ENCODE measurements at regions not wholly inside any gene's neighbourhood (a gene's known extent, or its start where the extent isn't known, plus 50 kb on each side); places are given as distances from the start of the nearest gene placed in this dataset.
"Not testable (repeated sequence)": the region's sequence is repeated elsewhere in the genome, so short reads cannot be mapped to it uniquely, and the experiment has no call there.

DNA sequence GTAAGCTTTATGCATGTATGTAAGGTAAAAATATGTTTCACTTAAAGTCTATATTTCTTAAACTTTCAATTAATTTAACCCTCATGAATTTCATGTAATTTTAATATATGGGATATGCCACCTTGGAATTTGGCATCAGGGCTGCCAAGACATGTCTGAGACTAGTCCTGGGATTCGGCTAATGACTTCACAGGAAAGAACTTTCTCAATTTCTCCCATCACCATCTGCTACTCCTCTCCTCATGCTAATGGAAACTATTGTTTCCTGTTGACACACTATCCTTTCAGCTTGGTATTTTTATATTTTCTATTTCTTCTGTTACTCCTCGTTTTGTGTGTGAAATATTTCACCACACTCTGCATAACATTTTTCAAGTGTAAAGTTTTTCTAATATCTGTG lies 205.9 kb downstream of the ARL4A start:
- no peak for DNase-seq

DNA sequence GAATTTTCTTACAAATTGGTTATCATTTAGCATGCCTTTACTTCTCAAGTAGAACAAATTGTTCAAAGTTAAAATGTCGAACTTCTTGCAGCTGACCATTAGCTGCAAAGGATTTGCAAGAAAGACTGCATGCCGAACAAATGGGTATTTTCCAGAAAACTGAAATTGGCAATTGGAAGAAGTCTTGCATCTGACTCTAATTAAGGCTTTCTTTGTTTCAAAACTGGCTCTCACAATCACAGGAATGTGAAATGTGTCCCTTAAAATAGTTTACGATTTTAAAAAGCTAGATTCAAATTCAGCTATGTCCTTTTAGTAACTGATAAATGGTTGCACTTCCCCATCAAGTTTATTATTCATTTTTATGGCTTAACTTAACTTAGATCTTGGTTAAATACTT lies 207.9 kb downstream of the ARL4A start:
- DNase-seq = no peak

DNA sequence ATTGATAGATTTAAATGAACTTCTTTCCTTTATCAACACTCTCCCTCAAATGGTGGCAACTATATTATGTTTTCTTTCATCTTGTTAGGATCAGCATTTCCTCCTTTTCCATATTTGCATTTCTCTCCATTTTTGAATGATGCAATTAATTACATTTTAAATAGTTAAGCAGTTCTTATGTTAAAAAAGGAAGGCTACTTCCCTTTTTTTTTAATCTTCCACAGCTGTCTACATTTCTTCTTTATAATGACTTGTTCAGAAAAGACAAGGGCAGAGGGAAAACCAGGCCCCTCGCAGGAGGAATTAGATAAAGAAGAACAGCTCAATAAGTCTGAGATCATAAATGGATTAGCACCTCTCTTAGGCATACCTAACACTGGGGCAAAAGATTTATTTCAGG lies 208.9 kb downstream of the ARL4A start:
- no peak for DNase-seq

DNA sequence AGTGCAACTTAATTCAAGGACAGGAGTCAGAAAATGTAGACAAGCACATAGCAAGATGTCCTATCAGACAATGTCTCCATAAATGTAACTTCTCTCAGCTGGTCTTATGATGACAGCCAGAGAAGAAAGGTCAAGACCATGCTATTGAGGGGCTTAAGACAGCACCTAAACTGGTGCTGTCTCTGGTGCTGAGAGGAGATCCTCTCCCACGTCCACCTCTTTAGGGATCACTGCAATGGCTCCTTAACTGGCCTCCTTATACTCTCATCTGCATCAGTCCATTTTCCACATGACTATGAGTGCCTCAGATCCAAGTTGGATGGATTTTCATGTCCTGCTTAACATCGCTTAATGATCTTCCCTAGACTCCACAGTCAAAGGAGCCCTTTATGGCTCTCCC lies 210.6 kb downstream of the ARL4A start:
- DNase-seq = no peak

DNA sequence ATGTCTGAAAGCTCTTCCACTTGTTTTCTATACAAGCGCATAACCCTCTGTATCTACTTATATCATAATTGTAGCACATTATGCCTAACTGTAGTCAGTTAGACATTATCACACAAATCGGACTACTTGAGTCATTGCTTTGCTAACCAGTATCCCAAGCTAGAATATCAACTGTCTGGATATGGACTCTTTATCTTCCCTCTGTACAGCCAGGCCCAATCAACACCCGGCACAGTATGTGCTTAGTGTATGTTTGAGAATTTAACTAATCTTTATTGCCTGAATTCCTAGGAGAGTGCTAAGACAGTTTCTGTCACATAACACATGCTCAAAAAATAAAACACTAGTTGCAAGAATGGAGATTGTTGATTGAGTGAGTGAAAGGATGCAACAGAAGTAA lies 211.2 kb downstream of the ARL4A start:
- no peak for DNase-seq

DNA sequence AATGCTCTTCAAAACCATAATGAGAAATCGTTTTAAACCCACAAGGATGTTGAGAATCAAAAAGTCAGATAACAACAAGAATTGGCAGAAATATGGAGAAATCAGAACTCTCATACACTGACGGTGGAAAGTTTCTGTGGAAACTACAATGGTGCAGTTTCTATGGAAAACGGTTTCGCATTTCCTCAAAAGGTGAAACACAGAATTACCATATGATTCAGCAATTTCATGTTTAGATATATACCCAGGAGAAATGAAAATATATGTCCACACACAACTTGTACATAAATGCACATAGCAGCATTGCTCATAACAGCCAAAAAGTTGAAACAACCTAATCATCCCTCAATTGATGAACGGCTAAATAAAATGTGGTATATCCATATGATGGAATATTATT lies 218.2 kb downstream of the ARL4A start:
- DNase-seq = no peak

DNA sequence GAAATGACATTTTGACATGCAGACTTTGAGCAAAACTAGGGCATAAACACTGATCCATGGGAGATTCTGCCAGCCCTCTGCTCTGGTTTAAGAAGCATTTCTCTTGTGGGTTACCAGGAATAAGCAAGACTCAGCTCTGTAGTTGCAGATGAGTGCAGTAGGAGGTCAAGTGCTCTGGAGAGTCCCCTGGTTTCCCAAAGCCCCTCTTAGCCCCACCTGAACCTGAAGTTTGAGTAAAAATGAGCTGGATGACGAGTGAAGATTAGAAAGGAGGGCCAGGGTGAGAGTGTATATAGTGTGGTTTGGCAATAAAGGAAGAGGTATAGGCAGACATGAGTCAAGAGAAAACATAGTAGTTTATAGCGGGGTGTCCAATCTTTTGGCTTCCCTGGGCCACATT lies 220.3 kb downstream of the ARL4A start:
- DNase-seq = no peak

DNA sequence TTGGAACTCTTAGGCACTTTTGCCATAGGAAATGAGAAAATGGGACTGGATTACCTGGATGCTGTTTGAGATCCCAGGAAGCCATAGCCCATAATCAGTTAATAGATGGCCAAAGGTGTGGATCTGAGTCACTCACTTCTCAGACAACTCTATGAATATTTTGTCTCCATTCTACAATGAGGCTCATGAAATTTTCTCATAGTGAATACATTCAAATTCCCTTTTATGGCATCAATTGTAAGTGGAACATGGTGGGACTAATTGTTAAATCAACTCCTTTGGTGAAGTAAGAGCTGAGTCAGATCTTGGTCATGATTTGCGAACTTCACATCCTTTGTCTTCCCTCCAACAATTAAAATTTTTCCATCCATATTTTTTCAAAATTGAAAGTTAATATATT lies 222.1 kb downstream of the ARL4A start:
- DNase-seq = no peak

DNA sequence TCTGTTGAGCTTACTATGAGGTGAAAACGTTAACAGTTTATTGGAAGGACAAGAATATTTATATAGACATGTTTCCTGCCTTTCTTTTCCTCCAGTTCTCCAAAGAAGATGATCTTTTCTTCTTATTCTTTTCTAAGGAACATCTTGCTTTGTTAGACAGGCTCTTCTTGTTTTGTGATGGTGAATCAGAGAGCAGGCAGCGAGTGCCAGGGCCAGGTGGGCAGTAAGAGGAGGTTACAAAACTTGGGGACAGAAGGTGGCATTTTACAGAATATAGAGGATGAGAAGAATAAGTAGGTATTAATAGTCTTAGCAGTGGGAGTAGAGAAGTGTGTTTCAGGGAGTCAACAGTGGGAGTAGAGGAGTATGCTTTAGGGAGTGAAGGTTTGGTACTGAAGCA lies 223.6 kb downstream of the ARL4A start:
- DNase-seq = no peak

DNA sequence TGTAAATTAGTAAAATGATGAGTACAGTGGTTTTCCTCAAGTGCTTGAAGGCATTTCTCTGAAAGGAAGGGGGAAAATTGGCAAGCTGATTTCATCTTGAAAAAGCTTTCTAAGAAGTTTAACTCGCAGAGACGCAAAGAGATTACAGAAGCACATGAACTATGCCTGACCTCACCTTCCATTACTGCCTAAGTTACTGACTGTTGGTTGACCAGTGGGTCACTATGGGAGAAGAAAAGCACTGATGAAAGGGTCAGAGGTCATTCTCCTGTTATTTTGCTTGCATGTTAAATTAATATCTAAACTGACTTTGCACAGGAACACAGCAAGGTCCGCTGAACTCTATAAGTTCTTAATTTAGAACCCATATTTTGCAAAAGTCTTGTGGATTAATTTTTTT lies 225.6 kb downstream of the ARL4A start:
- no peak for DNase-seq

DNA sequence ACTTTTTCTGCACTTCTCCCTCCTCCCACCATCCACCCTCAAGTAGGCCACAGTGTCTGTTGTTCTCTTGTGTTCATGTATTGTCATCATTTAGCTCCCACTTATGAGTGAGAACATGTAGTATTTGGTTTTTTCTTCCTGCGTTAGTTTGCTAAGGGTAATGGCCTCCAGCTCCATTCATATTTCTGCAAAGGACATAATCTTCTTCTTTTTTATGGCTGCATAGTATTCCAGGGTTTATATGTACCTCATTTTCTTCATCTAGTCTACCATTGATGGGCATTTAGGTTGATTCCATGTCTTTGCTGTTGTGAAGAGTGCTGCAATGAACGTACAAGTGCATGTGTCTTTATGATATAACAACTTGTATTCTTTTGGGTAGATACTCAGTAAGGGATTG lies 230.4 kb downstream of the ARL4A start:
- DNase-seq = no peak

DNA sequence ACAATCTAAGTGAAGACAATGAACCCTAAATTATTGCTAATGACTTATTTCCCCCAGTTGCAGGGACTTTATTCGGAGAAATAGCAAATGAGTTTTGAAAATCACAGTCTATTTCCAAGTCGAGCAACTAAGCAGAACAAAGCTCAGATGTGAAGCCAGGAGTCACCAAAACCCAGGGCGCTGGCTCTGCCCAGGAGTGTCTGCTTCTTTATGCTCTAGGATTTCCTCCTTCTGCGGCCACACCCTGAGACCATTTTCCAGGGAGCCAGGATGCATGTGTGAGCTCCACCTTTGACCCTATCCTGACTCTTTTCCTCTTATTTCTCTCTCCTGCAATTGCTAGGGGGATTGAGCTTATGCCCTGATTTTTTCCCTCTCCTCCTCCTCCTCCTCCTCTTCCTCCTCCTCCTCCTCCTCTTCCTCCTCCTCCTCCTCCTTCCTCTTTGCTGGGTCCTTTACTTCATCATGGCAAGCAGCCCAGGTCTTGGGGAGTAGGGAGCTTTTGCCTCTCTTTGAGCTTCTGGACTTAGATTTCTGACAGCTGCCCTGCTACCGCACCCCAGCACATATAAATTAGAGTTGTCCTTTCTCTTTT lies 234.4 kb downstream of the ARL4A start:
- DNase-seq = no peak

DNA sequence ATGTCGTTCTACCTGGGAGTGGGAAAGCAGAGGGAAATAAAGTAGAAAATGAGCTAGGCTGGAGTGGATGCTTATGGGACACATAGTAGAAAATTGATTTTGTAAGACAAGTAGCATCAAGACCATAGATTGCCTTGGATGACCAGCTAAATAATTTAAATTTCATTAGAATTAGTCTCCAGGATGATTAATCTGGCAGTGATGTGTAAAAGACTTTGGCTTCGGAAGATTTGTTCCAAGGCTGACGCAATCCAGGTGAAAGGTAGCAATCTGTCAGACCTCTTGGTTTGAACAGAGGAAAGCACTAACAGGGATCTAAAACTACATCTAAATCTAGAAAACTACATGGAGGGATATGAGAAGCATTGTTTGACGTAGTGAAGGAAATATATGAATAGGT lies 236.5 kb downstream of the ARL4A start:
- no peak for DNase-seq

DNA sequence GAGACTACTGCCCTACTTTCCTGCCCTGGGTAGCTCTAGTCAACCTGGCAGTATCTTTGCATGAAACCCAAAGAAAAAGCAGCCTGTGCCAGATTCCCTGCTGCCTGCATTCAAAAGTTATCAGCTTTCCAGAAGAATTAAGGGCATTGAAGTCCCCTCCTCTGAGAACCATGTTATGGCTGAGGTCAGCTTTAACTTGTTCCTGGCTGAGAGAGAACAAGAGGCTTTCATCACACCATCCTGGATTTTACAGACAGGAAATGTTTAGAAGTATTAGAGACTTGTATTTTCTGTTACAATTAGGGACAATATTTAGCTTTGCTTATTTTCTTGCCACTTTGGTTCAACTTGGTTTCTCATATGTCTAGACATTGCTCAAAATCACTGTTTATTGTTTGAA lies 238.8 kb downstream of the ARL4A start:
- DNase-seq = no peak

DNA sequence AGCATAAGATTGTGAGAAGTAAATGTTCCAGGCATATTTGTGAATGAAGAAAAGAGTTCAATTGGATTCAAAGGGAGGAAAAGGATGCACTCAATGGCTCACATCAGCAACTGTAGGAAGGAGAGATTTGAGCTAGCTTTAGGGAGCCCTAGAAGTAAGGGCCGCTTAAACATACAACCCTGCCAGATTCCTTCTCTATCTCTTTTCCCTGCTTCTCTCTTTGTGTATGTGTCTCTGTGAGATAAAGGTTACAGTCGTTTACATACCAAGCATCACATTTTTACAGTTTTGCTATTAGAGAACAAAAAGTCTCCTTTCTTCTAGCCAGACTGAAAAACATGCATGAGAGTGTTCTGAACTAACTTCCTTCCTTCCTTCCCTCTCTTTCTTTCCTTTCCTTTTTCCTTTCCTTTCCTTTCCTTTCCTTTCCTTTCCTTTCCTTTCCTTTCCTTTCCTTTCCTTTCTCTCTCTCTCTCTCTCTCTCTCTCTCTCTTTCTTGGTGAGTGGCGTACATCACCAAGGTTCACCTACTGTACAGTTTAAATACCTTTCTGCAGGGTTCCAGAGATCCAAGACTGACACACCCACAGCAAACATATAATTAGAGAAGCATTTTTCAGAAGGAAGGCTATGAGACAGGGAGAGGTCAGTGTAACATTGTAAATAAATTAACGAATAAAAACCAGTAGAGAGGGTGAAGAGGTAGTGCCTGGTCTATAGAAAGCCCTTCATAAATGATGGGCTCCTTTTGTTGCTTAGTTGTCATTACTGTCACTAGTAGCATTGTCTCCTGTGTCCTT lies 240.4 kb downstream of the ARL4A start:
- no peak for DNase-seq

DNA sequence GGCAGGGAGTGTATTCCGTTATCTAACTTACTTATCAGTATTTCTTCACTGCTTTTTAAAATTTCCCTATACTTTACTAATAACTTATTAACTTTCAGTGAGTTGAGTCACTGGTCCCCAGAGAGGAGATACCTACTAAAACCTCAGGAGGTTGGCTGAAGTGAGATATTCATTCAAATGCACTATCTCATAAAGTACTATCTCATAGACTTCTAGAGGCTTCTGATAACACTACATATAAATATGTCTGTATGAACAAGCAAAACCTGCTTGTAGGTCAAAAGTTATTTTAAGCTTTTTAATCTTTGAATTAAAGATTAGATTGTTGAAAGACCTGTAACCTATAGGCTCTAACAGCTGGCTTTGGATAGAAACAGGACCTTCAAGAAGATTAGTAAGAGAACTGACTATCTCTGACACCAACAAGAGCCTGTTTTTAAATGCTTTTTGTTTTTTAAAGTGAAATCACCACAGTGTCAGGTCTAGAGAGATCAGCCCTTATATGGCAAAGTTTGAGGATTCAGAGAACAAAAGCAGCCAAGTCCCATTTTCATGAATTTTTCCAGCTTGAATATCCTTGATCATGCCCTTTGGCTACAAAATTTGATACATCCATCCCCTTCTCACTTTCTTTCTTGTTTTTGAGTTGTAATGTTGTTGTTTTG lies 242.2 kb downstream of the ARL4A start:
- no peak for DNase-seq

DNA sequence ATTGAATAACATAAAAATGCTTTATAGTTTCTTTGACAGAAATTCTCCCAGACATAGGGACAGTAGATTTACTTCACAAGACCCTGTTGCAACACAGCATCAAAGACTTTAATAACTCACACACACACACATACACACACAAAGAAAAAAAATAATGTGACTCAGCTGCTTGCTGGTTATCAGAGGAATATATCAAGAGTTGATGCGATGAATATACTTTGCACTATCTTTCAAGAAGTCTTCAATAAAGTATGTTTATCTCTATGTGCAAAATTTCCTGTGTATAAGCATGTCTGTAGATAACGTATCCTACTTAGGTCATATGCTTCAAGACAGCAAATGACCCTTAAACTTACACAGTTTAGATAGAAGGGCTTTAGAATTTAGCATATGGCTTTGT lies 243.1 kb downstream of the ARL4A start:
- DNase-seq = no peak

DNA sequence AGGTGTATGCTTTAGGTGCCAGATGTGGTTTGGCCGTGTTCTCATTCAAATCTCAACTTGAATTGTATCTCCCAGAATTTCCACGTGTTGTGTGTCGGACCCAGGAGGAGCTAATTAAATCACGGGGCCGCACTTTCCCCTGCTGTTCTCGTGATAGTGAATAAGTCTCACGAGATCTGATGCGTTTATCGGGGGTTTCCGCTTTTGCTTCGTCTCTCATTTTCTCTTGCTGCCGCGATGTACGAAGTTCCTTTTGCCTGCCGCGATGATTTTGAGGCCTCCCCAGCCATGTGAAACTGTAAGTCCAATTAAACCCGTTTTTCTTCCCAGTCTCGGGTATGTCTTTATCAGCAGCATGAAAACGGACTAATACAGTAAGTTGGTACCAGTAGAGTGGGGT lies 244.0 kb downstream of the ARL4A start:
- DNase-seq = not testable (repeated sequence)

DNA sequence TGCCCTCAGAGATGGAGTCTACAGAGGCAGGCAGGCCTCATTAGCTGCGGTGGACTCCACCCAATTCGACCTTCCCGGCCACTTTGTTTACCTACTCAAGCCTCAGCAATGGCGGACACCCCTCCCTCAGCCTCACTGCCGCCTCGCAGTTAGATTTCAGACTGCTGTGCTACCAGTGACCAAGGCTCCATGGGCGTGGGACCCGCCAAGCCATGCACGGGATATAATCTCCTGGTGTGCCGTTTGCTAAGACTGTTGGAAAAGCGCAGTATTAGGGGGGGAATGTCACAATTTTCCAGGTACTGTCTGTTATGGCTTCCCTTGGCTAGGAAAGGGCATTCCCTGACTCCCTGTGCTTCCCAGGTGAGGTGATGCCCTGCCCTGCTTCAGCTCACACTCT lies 252.3 kb downstream of the ARL4A start:
- no peak for DNase-seq

DNA sequence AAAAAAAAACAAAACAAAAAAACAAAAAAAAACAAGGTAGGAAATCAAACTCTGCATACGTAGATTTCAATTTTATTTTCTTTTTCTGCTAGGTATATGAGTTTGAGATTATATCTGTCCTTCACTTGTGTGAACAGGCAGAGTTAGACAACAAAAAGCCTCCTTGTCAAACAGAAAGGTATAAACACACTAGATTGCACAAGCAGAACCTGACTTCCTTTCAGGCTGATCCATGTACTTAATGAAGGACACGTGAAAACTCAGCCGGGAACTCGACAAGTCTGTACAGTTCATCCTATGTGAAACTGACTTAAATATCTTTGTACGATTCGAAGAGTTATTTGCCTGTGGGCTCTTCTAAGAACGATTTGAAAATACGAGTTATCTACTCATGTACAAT lies 254.1 kb downstream of the ARL4A start:
- DNase-seq = no peak

DNA sequence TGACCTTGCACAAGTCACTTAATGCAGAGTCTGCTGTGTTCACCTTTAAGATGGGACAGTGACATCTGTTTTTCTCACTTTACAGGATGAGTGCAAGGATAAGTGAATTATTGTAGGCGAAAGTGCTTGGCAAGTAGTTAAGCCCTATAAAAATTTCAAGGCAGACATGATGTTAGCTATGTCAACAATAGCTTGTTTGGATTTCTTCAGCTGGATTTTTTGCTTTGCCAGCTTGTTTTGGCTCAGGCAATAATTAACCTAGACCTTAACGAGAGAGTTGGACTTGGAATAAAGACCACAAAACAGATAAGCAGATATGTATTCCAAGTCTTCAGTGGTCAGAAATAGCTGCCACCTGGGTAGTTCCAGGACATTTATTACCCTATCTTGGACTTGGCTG lies 255.2 kb downstream of the ARL4A start:
- DNase-seq = no peak

DNA sequence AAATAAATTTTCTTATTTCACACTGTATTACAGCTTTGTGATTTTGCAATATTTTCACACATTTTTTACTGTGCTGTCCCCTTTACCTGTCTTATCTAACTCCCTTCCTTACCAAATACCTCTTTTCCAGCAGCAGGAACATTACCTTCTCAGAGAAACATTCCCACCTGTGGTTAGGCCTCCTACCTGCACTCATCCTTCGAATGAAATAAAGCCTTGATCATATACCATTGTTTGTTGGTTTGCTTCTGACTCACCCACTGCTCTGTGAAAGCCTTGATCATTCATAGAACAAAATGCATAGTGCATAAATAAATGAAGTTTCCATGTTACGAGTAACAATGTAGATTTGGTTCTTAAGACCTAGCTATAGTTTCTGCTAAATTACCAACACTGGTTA lies 256.3 kb downstream of the ARL4A start:
- DNase-seq = no peak

DNA sequence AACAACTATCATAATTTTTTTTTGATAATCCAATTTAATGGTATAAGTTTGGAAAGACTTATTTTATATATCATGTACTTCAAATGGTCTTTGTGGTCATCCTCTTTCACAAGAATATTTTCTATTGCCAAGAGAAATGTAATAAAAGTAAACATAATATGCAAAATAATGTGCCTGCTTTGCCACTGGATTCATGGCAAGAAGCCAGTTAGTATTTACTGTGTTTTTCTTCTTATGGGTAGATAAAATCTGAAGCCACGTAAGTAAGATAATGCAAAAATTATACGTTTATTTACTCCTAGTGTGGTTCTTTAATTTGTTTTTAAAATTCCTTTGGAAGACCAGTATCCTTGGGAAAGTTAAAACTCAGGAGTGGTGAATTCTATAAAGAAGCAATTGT lies 258.5 kb downstream of the ARL4A start:
- no peak for DNase-seq

DNA sequence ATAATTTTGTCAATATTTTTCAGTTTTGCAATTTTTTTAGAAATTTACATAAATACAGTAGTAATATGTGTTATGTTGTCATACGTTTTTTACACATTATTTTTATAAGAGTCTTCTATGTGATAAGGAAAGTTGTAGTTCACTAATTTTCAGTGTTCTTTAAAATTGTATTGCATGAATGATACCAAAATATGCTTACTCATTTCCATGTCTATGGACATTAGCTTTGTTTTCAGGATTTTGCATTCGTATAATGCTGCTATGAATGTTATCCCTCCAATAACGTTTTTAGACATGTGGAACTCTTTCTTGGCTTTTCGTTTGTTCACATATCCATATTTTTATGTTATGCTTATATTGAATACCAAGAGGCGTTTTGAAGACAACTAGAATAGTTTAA lies 260.0 kb downstream of the ARL4A start:
- no peak for DNase-seq

Data from SIG-M5 (cell line).